ENCODE measurements at regions not wholly inside any gene's neighbourhood (a gene's known extent, or its start where the extent isn't known, plus 50 kb on each side); places are given as distances from the start of the nearest gene placed in this dataset.
"Not testable (repeated sequence)": the region's sequence is repeated elsewhere in the genome, so short reads cannot be mapped to it uniquely, and the experiment has no call there.

GRCh38 chr10:9244864-9245263 is 1190.4 kb downstream of the GATA3 start:
- Histone ChIP-seq H3K4me3 (no peak overlapping the region), H3K4me2 (no peak overlapping the region), H3K27me3 (no peaks in the 10 kb centered on the region), H4K20me1 (no peaks in the 10 kb centered on the region), H3K4me1 (no peaks in the 10 kb centered on the region), H3K27ac (no peak overlapping the region), H3K9ac (no peak overlapping the region), H3K9me3 (replicated peaks in 1 of 11) (no peaks in the 10 kb centered on the region), H3K36me3 (no peaks in the 10 kb centered on the region)
- TF ChIP-seq Cebpa-rat (IDR thresholded peaks at IDR 0.05): no peak

- no peak for TF ChIP-seq Cebpa-rat (IDR thresholded peaks at IDR 0.05)
These were observed 1198.6 kb downstream of the GATA3 start for GRCh38 chr10:9253121-9253520.

GRCh38 chr10:9254353-9254752 is 1199.9 kb downstream of the GATA3 start:
- no peak overlapping the region for H3K4me2 ChIP-seq
- no peaks in the 10 kb centered on the region for H3K9me3 ChIP-seq (replicated peaks in 1 of 11)
- no peaks in the 10 kb centered on the region for H3K4me1 ChIP-seq
- TF ChIP-seq Cebpa-rat (IDR thresholded peaks at IDR 0.05): no peak
- H3K27ac ChIP-seq: no peak overlapping the region
- H3K27me3 ChIP-seq: no peaks in the 10 kb centered on the region
- H3K9ac ChIP-seq: no peak overlapping the region
- H3K4me3 ChIP-seq: no peak overlapping the region
- no peaks in the 10 kb centered on the region for H3K36me3 ChIP-seq
- H4K20me1 ChIP-seq: no peaks in the 10 kb centered on the region

More at GRCh38 chr10:9253121-9253520, 1198.6 kb downstream of the GATA3 start:
- Histone ChIP-seq H3K36me3 (no peaks in the 10 kb centered on the region), H3K9ac (no peak overlapping the region), H4K20me1 (no peaks in the 10 kb centered on the region), H3K4me2 (no peak overlapping the region), H3K27me3 (no peaks in the 10 kb centered on the region), H3K27ac (no peak overlapping the region), H3K4me1 (no peaks in the 10 kb centered on the region), H3K9me3 (replicated peaks in 1 of 11) (no peaks in the 10 kb centered on the region), H3K4me3 (no peak overlapping the region)

GRCh38 chr10:9260690-9261089 is 1206.2 kb downstream of the GATA3 start:
- H3K9me3 ChIP-seq (replicated peaks in 1 of 11): no peaks in the 10 kb centered on the region
- no peaks in the 10 kb centered on the region for H4K20me1 ChIP-seq
- no peaks in the 10 kb centered on the region for H3K4me1 ChIP-seq
- no peak overlapping the region for H3K4me2 ChIP-seq
- H3K9ac ChIP-seq: no peak overlapping the region
- no peak for TF ChIP-seq Cebpa-rat (IDR thresholded peaks at IDR 0.05)
- H3K27ac ChIP-seq: no peak overlapping the region
- no peaks in the 10 kb centered on the region for H3K27me3 ChIP-seq
- no peaks in the 10 kb centered on the region for H3K36me3 ChIP-seq
- H3K4me3 ChIP-seq: no peak overlapping the region

- TF ChIP-seq Cebpa-rat (IDR thresholded peaks at IDR 0.05): no peak
- H3K4me2 ChIP-seq: no peak overlapping the region
- no peak overlapping the region for H3K4me3 ChIP-seq
- no peak overlapping the region for H3K27ac ChIP-seq
- no peaks in the 10 kb centered on the region for H3K4me1 ChIP-seq
- no peaks in the 10 kb centered on the region for H4K20me1 ChIP-seq
- no peaks in the 10 kb centered on the region for H3K36me3 ChIP-seq
- H3K9me3 ChIP-seq (replicated peaks in 1 of 11): no peaks in the 10 kb centered on the region
- no peaks in the 10 kb centered on the region for H3K27me3 ChIP-seq
- no peak overlapping the region for H3K9ac ChIP-seq
These were observed 1208.3 kb downstream of the GATA3 start for GRCh38 chr10:9262770-9263169.

DNA sequence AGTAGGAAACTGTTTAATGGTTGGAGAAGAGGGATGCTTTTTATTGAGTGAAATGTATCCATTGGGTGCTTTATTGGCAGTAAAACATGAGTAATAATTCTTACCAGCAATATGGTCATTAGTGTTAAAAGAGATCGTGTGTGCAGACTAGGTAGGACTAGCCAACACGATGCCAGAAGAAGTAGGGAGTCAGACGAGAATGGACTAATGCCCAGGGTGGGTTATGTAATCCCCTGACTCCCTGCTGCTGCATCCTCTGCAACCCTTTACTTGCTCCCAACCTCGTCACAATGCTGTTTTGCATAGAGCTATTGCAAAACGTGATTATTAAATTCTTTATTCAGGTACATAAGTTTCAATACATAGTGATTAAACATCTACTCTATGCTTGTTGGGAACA is 1213.7 kb downstream of the GATA3 start:
- no peak overlapping the region for H3K27ac ChIP-seq
- H3K4me1 ChIP-seq: peaks cover 0 to 9% (median 4%) of the 10 kb centered on the region in 10 experiments; a peak in 4 of 20 replicates
- no peak for TF ChIP-seq Cebpa-rat (IDR thresholded peaks at IDR 0.05)
- H3K27me3 ChIP-seq: no peaks in the 10 kb centered on the region
- H3K4me3 ChIP-seq: no peak overlapping the region
- H4K20me1 ChIP-seq: no peaks in the 10 kb centered on the region
- H3K36me3 ChIP-seq: no peaks in the 10 kb centered on the region
- H3K4me2 ChIP-seq: no peak overlapping the region
- no peaks in the 10 kb centered on the region for H3K9me3 ChIP-seq (replicated peaks in 1 of 11)
- H3K9ac ChIP-seq: no peak overlapping the region

DNA sequence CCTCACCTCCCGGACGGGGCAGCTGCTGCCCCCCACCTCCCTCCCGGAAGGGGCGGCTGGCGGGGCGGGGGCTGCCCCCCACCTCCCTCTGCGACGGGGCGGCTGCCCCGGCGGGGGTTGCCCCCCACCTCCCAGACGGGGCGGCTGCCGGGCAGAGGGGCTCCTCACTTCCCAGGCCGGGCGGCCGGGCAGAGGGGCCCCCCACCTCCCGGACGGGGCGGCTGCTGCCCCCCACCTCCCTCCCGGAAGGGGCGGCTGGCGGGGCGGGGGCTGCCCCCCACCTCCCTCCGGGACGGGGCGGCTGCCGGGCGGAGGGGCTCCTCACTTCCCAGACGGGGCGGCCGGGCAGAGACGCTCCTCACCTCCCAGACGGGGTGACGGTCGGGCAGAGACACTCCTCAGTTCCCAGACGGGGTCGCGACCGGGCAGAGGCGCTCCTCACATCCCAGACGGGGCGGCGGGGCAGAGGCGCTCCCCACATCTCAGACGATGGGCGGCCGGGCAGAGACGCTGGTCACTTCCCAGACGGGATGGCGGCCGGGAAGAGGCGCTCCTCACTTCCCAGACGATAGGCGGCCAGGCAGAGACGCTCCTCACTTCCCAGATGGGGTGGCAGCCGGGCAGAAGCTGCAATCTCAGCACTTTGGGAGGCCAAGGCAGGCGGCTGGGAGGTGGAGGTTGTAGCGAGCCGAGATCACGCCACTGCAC is 1218.8 kb downstream of the GATA3 start:
- not testable (repeated sequence) for H3K9ac ChIP-seq; H4K20me1 ChIP-seq; H3K36me3 ChIP-seq; H3K27me3 ChIP-seq; H3K4me1 ChIP-seq; H3K4me2 ChIP-seq; H3K4me3 ChIP-seq; H3K27ac ChIP-seq; H3K9me3 ChIP-seq (replicated peaks in 1 of 11)

DNA sequence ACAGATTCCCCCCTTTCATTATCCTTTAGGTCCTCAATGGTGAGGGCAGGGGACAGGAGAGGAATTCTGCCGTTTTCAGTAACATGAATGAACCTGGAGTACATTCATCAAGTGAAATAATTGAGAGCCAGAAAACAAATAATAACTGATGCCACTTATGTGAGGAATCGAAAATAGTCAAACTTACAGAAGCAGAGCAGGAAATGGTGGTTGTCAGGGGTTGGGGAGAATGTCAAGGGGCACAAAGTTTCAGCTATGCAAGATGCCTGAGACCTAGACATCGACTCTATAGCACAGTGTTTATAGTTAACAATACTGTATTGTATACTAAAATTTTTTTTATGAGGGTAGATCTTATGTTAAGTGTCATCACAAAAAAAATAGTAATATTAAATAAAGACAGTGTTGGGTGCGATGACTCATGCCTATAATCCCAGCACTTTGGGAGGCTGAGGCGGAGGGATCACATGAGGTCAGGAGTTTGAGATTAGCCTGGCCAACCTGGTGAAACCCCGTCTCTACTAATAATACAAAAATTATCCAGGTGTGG is 1219.8 kb downstream of the GATA3 start:
- H3K9me3 ChIP-seq (replicated peaks in 1 of 11): peaks cover 0 to 5% (median 0%) of the 10 kb centered on the region in 11 experiments; a peak in 2 of 22 replicates
- H3K36me3 ChIP-seq: no peaks in the 10 kb centered on the region
- no peak overlapping the region for H3K27ac ChIP-seq
- H4K20me1 ChIP-seq: no peaks in the 10 kb centered on the region
- no peak for TF ChIP-seq Cebpa-rat (IDR thresholded peaks at IDR 0.05)
- no peak overlapping the region for H3K4me2 ChIP-seq
- H3K4me3 ChIP-seq: no peak overlapping the region
- H3K9ac ChIP-seq: no peak overlapping the region
- H3K27me3 ChIP-seq: no peaks in the 10 kb centered on the region
- H3K4me1 ChIP-seq: peaks cover 0 to 9% (median 4%) of the 10 kb centered on the region in 10 experiments; a peak in 4 of 20 replicates

GRCh38 chr10:9275861-9276260 is 1221.4 kb downstream of the GATA3 start:
- Histone ChIP-seq H3K4me1 (no peaks in the 10 kb centered on the region), H3K4me2 (no peak overlapping the region), H3K9ac (no peak overlapping the region), H3K9me3 (replicated peaks in 1 of 11) (peaks cover 0 to 5% (median 0%) of the 10 kb centered on the region in 11 experiments; a peak in 2 of 22 replicates), H3K27me3 (no peaks in the 10 kb centered on the region), H3K27ac (no peak overlapping the region), H3K36me3 (no peaks in the 10 kb centered on the region), H4K20me1 (no peaks in the 10 kb centered on the region), H3K4me3 (no peak overlapping the region)
- TF ChIP-seq Cebpa-rat (IDR thresholded peaks at IDR 0.05): no peak

- Histone ChIP-seq H3K9me3 (replicated peaks in 1 of 11) (no peaks in the 10 kb centered on the region), H4K20me1 (no peaks in the 10 kb centered on the region), H3K27ac (no peak overlapping the region), H3K4me1 (0 out of 20 replicates have a peak, but pooled peaks cover 0 to 4% (median 0%) of the 10 kb centered on the region in 10 experiments), H3K27me3 (no peaks in the 10 kb centered on the region), H3K4me3 (no peak overlapping the region), H3K4me2 (no peak overlapping the region), H3K36me3 (no peaks in the 10 kb centered on the region), H3K9ac (no peak overlapping the region)
- TF ChIP-seq Cebpa-rat (IDR thresholded peaks at IDR 0.05): no peak
These were observed 1231.2 kb downstream of the GATA3 start for GRCh38 chr10:9285690-9286089.
